Right kidney (tissue), 1 donor: ENCODE measurements at regions not wholly inside any gene's neighbourhood (a gene's known extent, or its start where the extent isn't known, plus 50 kb on each side); places are given as distances from the start of the nearest gene placed in this dataset.
A peak's percentile ranks its signal among the peaks of the same experiment; 100 is the strongest.

ENCODE experiments used
- DNase-seq: peaks from one replicate; pipeline ENCODE4 v3.0.0-alpha.2; 2016

GRCh38 chr10:129094233-129094632 lies 372.8 kb upstream of the MGMT start:
- no peak for DNase-seq

DNA sequence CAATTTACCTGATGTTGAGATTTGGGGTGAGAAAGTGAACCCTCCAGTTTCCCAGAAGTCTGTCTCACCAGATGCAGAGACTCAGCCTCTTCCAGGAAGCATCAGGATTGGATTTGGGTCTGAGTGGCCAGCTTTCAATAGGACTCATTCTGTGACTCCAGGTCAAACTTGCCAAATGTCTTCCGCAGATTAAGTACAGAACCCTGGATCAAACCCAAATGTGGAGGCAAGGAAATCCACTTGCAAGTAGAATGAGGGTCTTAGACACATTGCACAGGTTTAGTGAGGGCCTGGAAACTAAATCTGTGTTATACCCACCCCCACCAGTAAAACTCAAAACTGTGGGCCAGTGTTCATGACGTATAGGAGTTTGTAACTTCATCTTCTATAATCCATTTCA lies 372.2 kb upstream of the MGMT start:
- no peak for DNase-seq

DNA sequence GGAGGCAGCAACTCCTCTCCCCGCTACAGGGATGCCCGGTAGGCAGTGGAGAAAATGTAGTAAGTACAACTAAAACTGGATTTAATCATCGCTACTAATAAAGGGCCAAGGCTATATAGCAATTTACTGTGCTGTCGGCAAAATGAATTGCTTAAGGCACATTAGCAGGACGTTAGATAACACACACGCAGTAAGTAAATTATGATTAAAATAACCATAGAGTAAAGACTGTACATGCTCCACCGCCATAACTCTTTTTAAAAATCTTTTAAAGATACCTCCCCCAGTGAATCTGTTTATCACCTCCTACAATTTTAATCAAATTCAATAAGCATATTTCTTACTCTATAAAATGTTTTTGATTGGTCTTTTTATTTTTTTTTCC lies 371.4 kb upstream of the MGMT start:
- no peak for DNase-seq

DNA sequence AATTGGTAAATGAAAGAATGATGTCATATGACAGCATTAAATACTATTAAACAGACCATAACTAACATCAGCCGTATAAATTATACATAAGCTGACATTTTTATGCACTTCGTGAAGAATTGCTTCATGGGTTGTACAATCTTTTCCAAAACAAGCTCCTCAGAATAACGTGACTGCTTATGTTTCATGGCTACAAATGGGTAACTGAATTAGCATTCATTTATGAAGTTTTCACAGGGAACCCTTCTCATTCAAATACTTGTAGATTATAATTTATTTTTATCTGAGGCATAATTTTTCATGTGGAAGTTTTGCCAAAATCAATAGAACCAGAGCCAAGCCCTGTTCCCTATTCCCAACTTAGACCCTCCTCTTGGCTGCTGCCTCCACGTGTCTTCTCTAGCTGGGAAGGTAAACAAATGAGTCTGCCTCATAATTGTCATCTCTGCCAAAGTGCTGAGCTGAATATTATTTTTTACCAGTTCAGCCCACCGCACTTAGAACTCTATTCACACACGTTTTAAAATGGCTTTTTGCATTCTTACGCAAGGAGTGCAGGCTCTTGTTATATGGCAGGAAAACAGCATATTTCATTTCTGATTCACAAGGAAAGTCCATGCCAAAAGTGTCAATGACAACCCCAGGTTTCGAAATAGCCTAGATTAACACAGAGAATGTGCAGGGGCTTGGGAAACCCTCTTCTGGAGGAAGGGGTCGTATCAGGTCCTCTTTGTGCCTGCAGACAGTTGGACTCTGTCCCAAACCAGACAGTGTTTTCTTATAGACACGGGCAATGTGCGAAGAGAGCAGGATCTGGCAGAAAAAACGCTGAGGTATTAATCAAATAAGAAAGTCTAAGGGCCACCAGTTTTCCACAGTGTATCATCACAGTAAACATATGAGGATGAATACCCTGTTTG lies 370.7 kb upstream of the MGMT start:
- peak; percentile 12 for DNase-seq

DNA sequence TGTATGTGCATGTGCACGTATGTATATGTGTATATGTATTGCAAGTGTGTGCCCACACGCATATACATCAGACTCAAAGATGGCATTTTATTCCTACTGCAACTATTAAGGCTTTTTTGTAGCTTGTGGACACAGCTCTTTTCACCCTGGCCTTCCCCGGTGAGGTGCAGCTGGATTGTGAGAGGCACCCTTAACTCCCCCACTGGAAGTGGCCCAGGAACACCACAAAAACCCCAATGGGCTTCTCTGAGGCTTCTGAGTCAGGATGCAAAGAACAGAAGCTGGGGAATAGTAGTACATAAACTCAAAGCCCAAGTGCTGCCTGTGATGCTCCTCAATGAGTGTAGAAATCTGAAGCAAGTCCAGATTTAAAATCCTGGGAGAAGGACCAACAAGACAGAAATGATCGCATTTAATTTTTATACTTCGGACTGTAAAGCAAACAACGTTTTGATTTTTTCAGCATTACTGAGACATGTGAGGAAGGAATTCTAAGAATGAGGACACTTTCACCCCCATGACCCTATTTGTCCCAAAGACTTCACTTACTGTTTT lies 369.2 kb upstream of the MGMT start:
- DNase-seq: no peak

- DNase-seq: no peak
Measured at GRCh38 chr10:129098517-129098916, 368.5 kb upstream of the MGMT start.

GRCh38 chr10:129099486-129099885 lies 367.6 kb upstream of the MGMT start:
- DNase-seq: no peak

DNA sequence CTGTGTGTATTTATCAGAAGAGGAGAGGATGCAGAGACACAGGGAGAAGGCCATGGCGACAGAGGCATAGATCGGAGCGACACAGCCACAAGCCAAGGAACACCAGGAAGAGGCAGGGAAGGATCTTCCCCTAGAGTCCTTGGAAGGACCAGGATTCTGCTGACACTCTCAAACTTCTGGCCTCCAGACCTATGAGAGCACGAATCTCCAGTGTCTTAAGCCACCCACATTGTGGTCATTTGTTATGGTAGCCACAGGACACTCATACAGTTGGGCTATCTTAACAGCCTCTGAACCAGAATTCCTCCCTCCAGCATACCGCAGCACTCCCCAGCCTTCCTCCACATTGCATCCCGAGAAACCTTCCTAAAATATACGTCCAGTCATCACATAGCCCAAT lies 367.0 kb upstream of the MGMT start:
- no peak for DNase-seq

DNA sequence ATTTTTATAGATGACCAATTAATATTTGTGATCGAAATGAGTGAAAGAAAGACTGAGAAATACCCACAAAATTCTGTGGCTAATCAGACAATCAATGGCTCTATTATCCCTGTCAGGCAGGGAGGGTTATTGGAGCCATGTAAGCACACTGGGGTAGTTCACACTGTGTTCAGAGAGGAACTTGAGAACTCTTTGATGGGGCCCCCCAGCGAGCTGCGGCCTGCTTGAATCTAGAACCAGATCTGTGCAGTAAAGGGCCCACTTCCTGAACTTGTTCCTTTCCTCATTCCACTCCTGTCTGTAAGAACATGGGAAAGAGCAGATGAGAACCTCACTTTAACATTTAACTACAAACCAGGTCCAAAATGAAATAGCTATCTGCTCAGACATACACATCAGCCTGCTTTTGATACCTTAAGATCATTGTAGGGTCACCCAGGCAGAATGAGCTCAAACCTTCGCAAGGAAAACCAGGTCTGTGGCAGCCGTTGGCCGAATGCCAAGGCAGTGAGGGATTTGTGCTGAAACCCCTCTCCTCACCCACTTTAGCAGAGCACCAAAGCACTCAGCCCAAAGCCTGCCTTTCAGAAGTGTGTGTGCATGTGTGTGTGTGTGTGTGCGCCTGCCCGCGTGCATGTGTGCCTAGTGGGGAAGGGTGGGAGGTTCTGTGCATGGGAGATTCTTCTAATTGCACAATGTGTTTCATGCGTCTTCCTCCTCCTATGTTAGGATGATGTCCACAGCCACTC lies 365.6 kb upstream of the MGMT start:
- DNase-seq: no peak

GRCh38 chr10:129102906-129103693 lies 363.9 kb upstream of the MGMT start:
- DNase-seq: no peak

DNA sequence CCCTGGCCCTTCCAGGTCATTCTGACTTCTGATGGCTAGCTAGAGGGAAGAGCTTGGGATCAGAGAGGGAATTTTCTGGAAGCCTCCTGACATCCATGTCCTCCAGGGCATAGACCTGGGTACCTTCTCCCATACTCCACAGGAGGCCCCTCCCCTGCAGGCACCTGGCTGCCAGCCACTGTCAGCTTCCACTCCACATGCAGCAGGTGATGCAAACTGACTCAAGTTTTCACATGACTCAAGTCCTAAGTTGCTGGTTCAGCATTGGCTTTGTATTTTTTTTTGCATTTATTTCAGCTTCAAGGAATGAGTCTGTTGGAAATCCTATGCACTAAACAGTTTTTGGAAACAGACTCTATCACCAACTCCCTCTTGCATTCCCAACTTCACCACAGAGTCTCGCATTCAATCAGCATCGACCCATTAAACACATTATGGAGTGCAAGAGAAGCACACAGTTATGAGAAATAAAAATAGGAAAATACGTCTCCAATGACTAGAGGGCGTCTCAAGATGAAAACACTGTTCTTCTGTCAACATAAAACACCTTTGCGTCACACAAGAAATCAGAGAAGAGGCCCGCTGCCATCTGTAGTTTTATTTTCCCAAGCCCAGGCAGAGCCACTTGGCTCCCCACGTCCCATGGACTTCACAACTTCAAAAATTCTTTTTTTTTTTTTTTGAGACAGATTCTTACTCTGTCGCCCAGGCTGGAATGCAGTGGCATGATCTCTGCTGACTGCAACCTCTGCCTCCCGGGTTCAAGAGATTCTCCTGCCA lies 362.6 kb upstream of the MGMT start:
- DNase-seq: no peak

GRCh38 chr10:129105266-129105665 lies 361.8 kb upstream of the MGMT start:
- no peak for DNase-seq

DNA sequence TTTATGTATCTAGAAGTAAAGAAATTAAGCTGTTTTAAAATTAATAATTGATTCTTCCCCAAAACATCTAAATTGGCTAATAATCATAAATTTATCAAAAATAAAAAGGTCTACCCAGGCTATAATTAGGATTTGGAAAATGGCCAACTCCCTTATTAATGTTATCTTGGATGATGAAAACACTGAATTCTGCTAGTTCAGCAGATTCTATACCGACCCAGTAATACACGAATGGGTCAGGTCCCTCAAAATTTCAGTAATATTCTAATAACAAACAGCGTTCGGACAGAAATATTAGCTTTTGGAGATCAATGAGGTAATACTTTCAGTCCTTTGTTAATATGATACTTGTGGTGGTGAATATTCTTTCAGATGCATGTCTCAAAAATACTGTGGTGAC lies 360.7 kb upstream of the MGMT start:
- DNase-seq: no peak

DNA sequence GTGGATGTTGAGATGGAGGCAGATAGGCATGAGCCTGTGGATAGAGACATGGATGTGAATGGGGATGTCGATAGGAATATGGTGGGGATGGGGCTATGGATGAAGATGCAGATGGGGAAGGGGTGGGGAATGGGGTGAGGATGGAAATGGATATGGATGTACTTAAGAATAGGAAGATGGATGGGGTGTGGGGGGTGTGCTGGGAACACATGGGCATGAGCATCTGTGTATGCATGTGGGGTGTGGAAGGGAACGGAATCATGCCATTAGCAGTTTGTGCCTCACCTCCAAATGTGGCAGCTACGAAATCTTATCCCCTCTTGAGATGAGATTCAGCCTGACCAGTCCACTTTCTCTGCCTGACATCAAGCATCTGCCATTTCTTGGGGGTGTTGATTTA lies 359.5 kb upstream of the MGMT start:
- no peak for DNase-seq

DNA sequence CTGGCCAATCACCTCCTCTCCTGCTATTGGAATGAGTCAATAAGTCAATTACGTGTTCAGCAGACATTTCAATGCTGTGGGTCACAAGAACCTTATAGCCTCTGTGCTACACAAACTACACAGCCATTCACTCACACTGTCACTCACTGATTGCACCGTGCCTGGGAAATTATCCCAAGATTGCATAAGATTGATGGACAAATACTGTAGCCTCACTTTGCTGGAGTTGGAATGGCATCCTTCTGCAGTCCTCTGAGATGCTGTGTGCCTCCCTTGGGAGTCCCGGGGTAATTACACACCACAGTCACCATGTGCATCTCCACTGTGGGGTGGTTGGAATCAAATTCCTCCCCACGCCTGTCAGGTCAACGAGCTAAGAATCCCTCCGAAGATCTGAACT lies 358.7 kb upstream of the MGMT start:
- DNase-seq: no peak

- DNase-seq: no peak
Measured at GRCh38 chr10:129108994-129109393, 358.0 kb upstream of the MGMT start.

GRCh38 chr10:129110780-129111179 lies 356.3 kb upstream of the MGMT start:
- no peak for DNase-seq

GRCh38 chr10:129111922-129112321 lies 355.1 kb upstream of the MGMT start:
- DNase-seq: no peak

GRCh38 chr10:129114588-129114987 lies 352.5 kb upstream of the MGMT start:
- DNase-seq: no peak

GRCh38 chr10:129116371-129116770 lies 350.7 kb upstream of the MGMT start:
- DNase-seq: no peak

DNA sequence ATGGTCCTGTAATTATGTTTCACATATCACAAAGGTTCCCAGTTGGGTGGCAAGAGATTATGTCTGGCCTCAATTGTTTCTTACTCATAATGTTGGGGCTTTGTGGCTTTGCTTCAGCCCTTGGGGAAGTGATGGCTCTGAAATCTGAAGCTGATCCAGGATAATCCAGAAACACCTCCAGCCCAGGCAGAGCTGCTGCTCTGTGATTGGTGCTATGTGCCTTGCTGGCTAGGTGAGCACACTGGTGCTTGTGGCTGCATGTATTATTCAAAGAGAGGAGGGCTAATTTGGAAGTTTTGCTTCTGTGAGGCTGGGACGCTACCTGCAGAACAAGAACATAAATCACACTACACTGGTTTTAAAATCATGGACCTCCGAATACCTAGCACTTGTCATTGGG lies 346.6 kb upstream of the MGMT start:
- no peak for DNase-seq

DNA sequence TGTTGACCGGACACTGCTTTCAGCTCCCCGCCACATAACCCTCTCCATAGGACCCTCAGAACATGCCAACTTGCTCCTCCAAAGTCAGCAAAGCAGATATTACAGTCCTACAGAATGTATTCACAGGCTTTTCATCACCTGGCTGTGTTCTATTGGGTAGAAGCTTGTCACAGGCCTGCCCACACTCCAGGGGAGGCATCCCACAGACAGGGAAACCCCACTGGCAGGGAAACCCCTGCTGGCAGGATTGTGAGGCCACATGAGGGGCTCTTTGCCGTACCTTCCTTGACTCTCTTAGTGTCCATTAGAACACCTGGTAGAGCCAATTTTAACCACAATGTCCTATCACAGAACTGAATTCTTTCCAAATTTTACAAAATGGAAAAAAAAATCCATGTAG lies 344.2 kb upstream of the MGMT start:
- DNase-seq: no peak
